GM21737 (cell line): ENCODE measurements at regions not wholly inside any gene's neighbourhood (a gene's known extent, or its start where the extent isn't known, plus 50 kb on each side); places are given as distances from the start of the nearest gene placed in this dataset.
"Not testable (repeated sequence)": the region's sequence is repeated elsewhere in the genome, so short reads cannot be mapped to it uniquely, and the experiment has no call there.

Experiments used
- ATAC-seq: cut with Tn5 transposase; IDR thresholded peaks from one replicate; pipeline ENCODE4 v1.9.1; 2021; ENCODE audit warnings: mild to moderate bottlenecking, moderate library complexity; ENCODE audit not compliant: unreplicated experiment

DNA sequence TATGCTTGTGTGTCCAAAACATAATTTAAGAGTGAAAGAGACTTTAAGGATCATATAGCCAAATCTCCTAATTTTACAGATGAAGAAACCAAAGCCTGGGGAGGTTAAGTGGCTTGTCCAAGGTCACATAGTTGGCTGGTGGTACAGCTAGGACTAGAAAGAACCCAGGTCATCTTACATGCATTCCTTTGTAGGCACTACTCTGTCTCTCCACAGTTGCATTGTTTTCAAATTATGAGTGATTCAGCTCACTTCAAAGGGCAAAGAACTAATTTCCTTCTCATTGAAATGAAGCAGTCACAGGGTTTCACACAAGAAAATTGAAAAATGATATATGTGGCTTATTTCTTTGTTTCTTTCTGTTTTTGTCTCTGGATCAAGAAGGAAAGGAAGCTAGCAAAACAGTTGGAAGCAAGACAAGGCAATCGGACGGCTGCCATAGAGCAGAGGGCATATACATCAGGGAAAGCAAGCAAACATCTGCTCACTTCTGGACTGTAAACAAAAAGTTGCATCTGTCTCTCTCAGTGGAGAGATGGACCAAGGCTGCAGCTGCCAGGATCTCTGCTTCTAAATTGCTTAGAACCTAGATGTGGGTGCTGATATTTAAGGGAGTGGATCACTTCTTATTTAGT lies 107.5 kb upstream of the AMOT start:
- no peak for ATAC-seq

DNA sequence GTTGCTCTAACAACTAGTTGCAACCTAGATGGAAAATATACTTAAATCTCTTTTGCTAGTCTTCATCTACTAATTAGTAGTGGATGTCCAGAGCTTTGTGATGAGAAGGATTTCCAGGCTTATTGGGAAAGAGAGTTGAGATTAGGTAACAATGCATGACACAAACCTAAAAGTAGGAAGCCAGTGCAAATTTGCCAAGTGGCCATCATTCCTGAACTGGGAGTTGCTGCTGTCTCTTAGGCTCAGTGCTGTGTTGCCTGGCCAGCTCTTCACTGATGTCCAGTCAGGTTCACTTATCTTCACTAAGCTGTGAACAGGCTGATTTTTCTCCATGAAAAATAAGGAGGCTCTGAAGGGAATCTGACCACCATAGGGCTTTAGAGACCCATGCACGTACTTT lies 105.6 kb upstream of the AMOT start:
- no peak for ATAC-seq

DNA sequence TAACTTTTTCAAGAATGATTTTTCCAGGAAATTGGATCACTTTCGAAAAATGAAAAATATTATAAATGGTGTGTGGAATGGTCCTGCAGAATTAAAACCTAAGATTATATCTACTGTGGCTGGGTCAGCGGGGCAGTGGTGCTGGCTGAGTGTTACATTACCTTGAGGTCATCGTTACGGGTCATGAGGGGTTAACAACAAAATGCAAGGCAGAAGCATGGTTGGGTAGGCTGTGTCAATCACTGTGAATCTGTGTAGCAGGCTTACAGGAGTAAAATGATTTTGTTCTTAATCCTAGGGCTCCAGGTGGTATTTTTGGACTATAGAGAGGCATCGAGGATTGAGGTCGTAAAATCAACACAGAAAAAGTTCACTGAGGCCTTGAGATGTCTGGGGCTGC lies 105.2 kb upstream of the AMOT start:
- no peak for ATAC-seq

DNA sequence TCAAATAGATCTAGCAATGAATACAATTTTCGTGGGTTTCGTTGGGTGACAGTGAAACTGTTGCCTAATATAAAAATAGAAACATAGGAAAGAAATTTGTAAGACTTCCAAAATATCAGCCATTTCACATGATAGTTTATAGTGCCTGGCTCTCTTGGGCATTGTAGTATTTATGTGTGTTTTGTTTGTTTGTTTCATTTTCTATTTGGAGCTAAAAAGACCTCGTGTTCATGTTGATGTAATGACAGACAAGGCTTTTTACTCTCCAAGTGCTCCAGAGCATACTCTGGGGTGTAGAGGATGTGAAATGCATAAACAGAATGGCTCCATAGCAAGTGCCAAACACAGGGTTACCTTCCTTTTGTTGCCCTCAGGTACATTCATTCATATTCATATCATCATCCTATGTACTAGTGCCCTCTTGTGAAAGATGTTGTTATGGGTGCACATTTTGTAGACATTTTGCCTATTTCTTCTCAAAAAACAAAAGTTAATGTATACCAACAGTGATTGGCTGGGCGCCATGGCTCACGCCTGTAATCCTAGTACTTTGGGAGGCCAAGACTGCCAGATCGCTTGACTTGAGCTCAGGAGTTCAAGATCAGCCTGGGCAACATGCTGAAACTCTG lies 100.7 kb upstream of the AMOT start:
- ATAC-seq: no peak

DNA sequence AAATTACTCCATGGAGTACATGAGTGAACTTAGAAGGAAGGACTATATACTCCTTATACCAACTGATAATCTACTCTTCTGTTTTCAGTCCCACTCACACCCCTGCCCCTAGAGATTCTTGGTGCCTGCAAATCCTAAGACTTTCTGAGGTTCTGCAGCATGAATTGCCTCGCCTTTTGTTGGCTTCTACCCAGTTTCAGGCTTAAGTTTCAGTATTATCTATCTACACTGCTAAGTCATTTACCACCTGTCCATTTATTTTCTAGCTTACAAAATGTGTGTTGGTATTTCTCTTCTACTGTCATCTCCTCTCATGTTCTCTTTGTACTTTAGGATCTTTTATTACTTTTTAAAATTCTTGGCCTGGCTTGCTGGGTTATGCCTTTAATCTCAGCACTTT lies 94.4 kb upstream of the AMOT start:
- no peak for ATAC-seq

DNA sequence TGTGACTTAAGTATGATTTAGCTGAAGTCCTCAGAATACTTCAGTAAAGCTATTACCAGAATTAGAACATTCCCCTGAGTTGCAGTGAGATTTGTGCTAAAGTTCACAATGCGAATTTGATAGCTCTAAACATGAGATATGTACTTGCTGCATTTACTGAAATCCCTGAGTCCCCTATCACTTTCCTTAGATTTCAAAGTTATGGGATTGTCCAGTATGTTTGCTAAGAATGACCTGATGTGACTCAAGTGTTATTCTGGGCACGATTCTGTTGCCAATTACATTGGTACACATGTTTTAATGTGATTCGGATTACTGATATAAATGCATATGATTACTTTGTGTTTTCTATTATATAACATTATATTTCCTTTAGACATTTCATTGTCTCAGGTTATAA lies 91.3 kb upstream of the AMOT start:
- no peak for ATAC-seq

DNA sequence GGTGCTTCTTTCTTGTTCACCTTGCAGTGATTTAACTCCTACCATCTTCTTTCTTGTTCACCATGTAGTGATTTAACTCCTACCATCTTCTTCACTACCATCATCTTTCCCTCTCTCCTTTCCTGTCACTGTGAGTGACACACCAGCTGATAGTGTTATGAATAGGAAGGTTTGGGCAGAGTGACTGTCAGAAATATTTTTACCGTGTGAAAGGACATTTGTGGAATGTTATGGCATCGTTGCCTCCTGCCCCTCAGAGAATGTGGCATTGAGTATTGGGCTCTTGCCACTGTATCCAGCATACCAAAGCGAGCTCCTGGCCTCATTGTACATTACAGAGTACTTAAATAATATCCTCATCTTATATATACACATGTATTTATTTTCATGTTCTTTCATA lies 90.8 kb upstream of the AMOT start:
- no peak for ATAC-seq

DNA sequence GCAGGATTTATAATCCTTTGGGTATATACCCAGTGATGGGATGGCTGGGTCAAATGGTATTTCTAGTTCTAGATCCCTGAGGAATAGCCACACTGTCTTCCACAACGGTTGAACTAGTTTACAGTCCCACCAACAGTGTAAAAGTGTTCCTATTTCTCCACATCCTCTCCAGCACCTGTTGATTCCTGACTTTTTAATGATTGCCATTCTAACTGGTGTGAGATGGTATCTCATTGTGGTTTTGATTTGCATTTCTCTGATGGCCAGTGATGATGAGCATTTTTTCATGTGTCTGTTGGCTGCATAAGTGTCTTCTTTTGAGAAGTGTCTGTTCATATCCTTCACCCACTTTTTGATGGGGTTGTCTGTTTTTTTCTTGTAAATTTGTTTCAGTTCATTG lies 82.8 kb upstream of the AMOT start:
- ATAC-seq: not testable (repeated sequence)

DNA sequence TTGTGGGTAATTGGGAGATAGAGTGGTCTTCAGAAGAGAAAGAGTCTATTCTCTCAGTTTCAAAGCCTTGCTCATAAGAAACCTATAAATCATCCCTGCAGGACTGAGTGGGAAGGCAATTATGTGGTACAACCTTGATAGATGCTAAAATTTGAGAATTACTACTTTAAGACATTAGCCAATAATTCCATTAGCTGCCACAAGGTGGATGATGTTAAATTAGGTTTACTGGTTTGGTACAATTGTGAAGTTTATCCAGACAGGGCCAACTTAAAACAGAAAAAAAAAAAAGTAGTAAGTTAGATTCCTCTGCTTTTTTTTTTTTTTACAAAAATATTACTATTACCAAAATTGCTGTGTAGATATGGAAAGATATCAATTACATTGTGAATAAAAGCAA lies 73.2 kb upstream of the AMOT start:
- no peak for ATAC-seq

DNA sequence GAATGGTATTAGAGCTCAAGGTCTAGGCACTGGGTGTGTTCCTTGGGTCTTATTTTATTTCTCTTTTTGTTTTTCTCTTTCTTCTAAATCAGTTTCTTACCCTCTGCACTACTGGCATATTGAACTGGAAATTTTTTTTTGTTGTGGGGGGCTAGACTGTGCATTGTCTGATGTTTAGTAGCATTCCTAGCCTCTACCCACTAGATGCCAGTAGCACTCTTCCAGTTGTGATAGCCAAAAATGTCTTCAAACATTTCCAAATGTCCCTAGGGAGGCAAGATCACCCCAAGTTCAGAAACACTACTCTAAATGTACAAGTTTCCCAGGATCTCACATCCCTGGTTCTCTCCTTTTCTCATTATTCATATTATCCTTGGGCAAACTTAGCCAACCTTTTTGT lies 69.8 kb upstream of the AMOT start:
- no peak for ATAC-seq

DNA sequence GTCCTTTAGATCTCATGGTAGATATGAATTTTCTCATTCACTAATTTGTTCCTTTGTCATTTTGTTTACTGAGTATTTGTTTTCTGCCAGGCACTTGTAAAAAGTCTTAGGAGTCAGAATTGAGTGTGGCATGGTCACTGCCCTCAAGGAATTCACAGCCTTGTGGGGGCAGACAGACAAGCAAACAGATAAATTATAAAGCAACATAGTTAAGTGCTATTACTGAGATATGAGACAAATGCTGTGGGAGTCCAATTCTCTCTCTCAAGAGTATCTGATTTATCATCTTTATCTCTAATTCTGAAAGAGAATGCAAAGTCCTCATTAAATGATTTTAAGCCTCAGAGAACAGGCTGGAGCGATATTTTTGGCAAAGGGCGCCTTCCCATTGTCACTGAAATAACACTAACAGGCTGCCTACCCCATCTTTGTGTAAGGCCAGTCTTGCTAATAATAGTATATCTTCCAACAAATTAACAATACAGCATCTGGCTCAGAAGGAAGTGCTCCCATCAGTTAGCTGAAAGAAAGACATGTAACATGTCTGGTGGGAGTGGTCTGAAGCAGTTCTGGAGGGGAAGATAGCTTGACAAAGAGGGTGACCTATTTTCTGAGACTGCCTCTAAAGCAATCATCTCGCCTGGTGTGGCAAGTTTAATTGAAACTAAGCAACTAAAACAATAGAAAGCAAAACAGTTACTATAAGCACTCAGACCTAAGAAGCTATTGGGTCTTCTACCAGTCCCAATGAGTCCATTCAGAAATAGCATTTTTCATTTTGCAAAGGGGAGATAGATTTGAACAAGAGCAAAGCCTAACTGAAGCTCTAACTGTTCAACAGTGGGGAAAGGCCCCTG lies 61.5 kb upstream of the AMOT start:
- ATAC-seq: no peak

DNA sequence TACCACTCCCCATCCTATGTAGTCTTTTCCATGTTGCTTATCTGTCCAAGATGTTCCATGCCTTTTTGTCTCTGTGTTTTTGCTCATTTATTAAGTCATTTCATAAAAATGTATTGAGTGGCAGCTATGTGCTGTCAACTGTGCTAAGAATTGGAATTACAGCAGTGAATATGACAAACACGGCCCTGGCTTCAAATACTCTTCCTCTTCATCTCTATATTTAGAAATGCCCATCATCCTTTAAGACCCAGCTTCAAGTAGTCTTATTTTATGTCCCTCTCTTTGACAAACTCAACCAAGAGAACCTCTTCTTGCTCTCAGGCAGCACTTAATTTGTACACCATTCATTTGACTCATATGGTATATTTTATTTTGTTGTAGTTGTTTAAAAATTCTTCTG lies 55.4 kb upstream of the AMOT start:
- ATAC-seq: no peak
